ENCODE measurements at regions not wholly inside any gene's neighbourhood (a gene's known extent, or its start where the extent isn't known, plus 50 kb on each side); places are given as distances from the start of the nearest gene placed in this dataset.

DNA sequence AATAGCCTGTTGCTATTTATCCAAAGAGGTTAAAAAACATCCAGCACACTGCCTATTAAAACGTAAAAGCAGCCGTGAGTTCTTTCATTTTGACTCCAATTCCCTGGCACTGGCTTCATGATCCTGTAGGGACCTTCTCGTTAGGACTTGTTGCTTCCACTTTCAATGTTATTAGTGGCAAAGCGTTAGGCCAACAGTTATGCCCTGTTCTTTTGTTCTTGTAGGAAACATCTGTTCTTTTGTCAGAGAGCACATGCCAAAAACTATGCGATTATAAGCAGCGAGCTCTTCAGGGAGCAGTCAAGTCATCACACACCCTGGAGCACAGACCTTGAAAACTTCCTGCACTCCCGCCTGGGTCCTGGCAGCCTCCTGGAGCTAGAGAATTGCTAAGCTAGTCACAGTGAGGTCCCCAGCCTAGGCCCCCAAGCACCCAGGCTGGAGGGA is 609.5 kb upstream of the ARID1B start:
- H3K4me1 ChIP-seq (replicated peaks in 1 of 2) = peaks cover 0 to 5% of the 10 kb centered on the region in 2 donors
- H3K4me3 ChIP-seq = peak overlapping the region in 1 of 4 donors; percentile 31
- H3K27ac ChIP-seq = peak overlapping the region in 2 of 5 donors; percentile 46 to 68
- DNase-seq = peak; percentile 13 to 55 (median 28)
- intact Hi-C loops (cut with DNase I) = no loop called here
- H3K36me3 ChIP-seq (replicated peaks in 1 of 2) = no peaks in the 10 kb centered on the region
- no peaks in the 10 kb centered on the region for H3K27me3 ChIP-seq
- H3K9me3 ChIP-seq (replicated peaks in 1 of 3) = no peaks in the 10 kb centered on the region
- no peak for TF ChIP-seq POLR2A (IDR thresholded peaks at IDR 0.05)
- TF ChIP-seq, protein P1, sequence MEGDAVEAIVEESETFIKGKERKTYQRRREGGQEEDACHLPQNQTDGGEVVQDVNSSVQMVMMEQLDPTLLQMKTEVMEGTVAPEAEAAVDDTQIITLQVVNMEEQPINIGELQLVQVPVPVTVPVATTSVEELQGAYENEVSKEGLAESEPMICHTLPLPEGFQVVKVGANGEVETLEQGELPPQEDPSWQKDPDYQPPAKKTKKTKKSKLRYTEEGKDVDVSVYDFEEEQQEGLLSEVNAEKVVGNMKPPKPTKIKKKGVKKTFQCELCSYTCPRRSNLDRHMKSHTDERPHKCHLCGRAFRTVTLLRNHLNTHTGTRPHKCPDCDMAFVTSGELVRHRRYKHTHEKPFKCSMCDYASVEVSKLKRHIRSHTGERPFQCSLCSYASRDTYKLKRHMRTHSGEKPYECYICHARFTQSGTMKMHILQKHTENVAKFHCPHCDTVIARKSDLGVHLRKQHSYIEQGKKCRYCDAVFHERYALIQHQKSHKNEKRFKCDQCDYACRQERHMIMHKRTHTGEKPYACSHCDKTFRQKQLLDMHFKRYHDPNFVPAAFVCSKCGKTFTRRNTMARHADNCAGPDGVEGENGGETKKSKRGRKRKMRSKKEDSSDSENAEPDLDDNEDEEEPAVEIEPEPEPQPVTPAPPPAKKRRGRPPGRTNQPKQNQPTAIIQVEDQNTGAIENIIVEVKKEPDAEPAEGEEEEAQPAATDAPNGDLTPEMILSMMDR (IDR thresholded peaks at IDR 0.05) = no peak
- 7 to 17% (median 9%) methylated on average over 7 of the region's 7 CpGs for WGBS, 4 donors

DNA sequence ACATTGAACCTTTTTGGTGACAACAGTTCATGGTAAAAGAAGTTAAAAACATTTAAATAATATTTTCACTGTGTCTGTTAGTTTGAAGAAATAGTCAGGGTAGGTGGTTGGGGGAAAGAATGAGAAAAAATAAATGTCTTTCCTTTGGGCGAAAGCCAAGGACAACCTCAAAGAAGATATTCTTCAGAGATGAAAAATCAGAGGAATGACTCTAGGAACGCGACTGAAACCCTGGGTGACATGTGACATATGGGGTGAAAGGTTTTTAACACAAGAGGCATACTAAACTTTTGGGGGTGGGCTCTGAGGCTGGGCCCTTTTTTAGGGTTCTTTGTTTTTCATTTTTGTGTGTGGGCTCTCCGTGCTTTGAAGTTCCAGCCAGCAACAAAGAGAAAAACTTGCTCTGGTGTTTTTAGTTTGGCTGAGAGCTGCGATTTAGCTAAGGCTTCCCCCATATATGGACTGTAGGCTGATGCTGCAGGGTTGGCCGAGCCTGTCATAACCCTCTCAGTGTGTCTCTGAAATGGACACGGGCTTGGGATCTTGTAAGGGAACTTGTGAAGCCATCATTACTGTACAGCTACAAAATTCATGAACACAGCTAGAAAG is 610.1 kb upstream of the ARID1B start:
- H3K36me3 ChIP-seq (replicated peaks in 1 of 2) = no peaks in the 10 kb centered on the region
- no peak for TF ChIP-seq POLR2A (IDR thresholded peaks at IDR 0.05)
- TF ChIP-seq, protein P1 (IDR thresholded peaks at IDR 0.05) = no peak
- peaks cover 0 to 5% of the 10 kb centered on the region in 2 donors for H3K4me1 ChIP-seq (replicated peaks in 1 of 2)
- peak in 3 of 7 donors; percentile 3 to 24 (median 22) for DNase-seq
- WGBS, 4 donors = 11 to 27% (median 19%) methylated on average over 7 of the region's 7 CpGs
- no peaks in the 10 kb centered on the region for H3K27me3 ChIP-seq
- peak overlapping the region in 3 of 5 donors; percentile 27 to 68 (median 46) for H3K27ac ChIP-seq
- peak overlapping the region in 1 of 4 donors; percentile 31 for H3K4me3 ChIP-seq
- H3K9me3 ChIP-seq (replicated peaks in 1 of 3) = no peaks in the 10 kb centered on the region
- intact Hi-C loops (cut with DNase I) = no loop called here

DNA sequence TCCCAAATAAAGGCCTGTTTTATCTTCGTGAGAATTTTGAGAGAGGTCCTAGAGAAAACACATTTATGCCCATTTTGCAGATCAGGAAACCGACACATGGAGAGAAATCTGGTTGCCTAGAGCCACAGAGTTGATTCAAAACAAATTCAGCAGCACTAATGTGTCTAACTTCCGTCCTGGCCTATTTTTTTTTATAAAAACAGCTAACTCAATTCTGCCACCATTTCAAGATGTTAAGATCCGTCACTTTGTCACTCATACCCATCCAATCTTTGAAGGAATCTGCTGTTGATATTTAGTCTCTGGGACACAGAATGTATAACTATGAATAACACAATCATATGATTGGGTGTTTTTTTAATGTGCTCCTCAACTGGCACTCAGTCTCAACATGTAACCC is 611.1 kb upstream of the ARID1B start:
- no peak for DNase-seq
- H3K4me3 ChIP-seq = no peak overlapping the region
- H3K27me3 ChIP-seq = no peaks in the 10 kb centered on the region
- 83 to 87% (median 85%) methylated on average over 4 of the region's 4 CpGs for WGBS, 4 donors
- H3K27ac ChIP-seq = no peak overlapping the region
- no peaks in the 10 kb centered on the region for H3K36me3 ChIP-seq (replicated peaks in 1 of 2)
- peaks cover 0 to 5% of the 10 kb centered on the region in 2 donors for H3K4me1 ChIP-seq (replicated peaks in 1 of 2)
- no peak for TF ChIP-seq POLR2A (IDR thresholded peaks at IDR 0.05)
- TF ChIP-seq, protein P1 (IDR thresholded peaks at IDR 0.05) = no peak
- H3K9me3 ChIP-seq (replicated peaks in 1 of 3) = no peaks in the 10 kb centered on the region
- intact Hi-C loops (cut with DNase I) = no loop called here

DNA sequence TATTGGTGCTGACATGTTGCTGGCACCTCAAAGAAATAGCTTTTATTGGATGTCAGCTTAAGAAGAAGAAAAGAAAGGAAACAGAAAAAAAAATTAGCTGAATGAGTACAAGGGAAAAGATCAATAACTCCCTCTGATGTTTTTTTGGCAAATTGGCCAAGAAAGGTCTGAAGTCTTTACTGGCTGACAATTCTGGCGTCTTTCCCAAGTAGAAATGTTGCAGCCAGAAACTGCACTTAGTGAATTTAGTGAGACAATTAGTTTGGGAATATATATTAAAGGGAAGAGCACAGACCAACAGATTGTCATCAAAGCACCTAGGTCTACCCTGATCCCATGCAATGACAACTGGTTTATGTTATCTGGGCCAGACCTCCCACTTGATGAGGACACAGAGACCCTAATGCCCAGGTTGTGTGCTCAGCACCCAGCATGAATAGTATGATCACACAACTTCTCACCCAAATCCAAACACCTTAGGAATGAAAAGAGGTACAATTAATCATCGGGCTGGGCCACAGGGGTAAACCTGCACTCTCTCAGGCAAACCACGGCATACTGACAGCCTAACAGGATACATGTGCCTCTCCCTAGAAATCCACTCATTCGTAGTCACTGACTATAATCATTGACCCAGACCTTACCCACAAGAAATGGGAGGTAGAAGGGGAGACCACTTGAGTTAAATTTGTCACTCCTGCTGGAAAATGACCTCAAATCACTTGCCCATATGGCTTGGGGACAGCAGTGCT is 612.3 kb upstream of the ARID1B start:
- TF ChIP-seq, protein P1 (IDR thresholded peaks at IDR 0.05) = no peak
- TF ChIP-seq POLR2A (IDR thresholded peaks at IDR 0.05) = no peak
- Histone ChIP-seq H3K27ac (no peak overlapping the region), H3K4me1 (replicated peaks in 1 of 2) (peaks cover 0 to 5% of the 10 kb centered on the region in 2 donors), H3K4me3 (no peak overlapping the region), H3K36me3 (replicated peaks in 1 of 2) (no peaks in the 10 kb centered on the region), H3K9me3 (replicated peaks in 1 of 3) (no peaks in the 10 kb centered on the region), H3K27me3 (no peaks in the 10 kb centered on the region)
- WGBS, 4 donors = 61 to 78% (median 67%) methylated on average over 4 of the region's 4 CpGs
- DNase-seq = no peak
- intact Hi-C loops (cut with DNase I) = no loop called here
